Liver (tissue), 1 donor: ENCODE measurements at regions not wholly inside any gene's neighbourhood (a gene's known extent, or its start where the extent isn't known, plus 50 kb on each side); places are given as distances from the start of the nearest gene placed in this dataset.

Source experiments
- MAX ChIP-seq: IDR thresholded peaks from 2 replicates; pipeline ENCODE4 v1.6.1; 2016; ENCODE audit warnings: antibody characterized with exemption

GRCh38 chr5:87499478-87500410, 87.0 kb upstream of the CCNH start (continued):
- TF ChIP-seq MAX = no peak
